Mesothelial cell of epicardium (in vitro differentiated cells): ENCODE measurements at regions not wholly inside any gene's neighbourhood (a gene's known extent, or its start where the extent isn't known, plus 50 kb on each side); places are given as distances from the start of the nearest gene placed in this dataset.
"Not testable (repeated sequence)": the region's sequence is repeated elsewhere in the genome, so short reads cannot be mapped to it uniquely, and the experiment has no call there.

ENCODE experiments used
- DNase-seq, 2 experiments: peaks; one replicate each; pipeline ENCODE4 v3.0.0; 2021; ENCODE audit warnings: low spot score in 2 of 2; ENCODE audit not compliant: unreplicated experiment in 2 of 2
- H3K27ac Mint-ChIP-seq: 2 replicates; pipeline ENCODE4 v1.8.0; 2021; ENCODE audit warnings: mixed read lengths
- H3K27me3 Mint-ChIP-seq: 2 replicates; pipeline ENCODE4 v1.8.0; 2021; ENCODE audit warnings: low read depth, mixed read lengths
- H3K36me3 Mint-ChIP-seq: 2 replicates; pipeline ENCODE4 v1.8.0; 2021; ENCODE audit warnings: mixed read lengths
- H3K4me1 Mint-ChIP-seq: 2 replicates; pipeline ENCODE4 v1.8.0; 2021; ENCODE audit warnings: mixed read lengths
- H3K4me3 Mint-ChIP-seq: 2 replicates; pipeline ENCODE4 v1.8.0; 2021; ENCODE audit warnings: mild to moderate bottlenecking, moderate library complexity, mixed read lengths
- H3K9me3 Mint-ChIP-seq: 2 replicates; pipeline ENCODE4 v1.8.0; 2021; ENCODE audit warnings: mixed read lengths
- TF ChIP-seq, protein P1 (sequence below): fragments of 200-600 bp; sonication (generic); IDR thresholded peaks from one replicate; pipeline ENCODE4 v1.5.0; 2021; ENCODE audit warnings: antibody characterized with exemption; ENCODE audit not compliant: unreplicated experiment

DNA sequence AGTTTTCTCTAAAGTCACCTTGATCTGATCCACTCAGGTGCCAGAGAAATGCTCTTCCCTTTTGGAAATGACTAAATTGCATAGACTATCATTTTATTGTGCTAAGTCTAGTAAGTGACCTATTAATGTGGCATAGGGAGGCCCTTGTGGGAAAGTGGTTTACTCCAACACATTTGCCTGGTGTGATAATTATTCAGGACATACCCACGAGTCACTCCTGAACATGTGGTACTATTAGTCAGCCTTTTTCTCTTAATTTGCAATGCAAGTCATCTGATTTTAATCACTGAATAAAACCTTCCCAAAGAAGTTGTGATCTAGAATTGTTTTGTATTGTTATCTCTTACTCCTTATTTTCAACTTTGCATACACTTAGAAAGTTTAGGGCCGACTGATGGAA lies 148.7 kb downstream of the OR4C45 start:
- peaks cover 50% of the 10 kb centered on the region for H3K9me3 Mint-ChIP-seq
- H3K27me3 Mint-ChIP-seq, result no peaks in the 10 kb centered on the region
- no peak overlapping the region for H3K27ac Mint-ChIP-seq
- TF ChIP-seq, protein P1, sequence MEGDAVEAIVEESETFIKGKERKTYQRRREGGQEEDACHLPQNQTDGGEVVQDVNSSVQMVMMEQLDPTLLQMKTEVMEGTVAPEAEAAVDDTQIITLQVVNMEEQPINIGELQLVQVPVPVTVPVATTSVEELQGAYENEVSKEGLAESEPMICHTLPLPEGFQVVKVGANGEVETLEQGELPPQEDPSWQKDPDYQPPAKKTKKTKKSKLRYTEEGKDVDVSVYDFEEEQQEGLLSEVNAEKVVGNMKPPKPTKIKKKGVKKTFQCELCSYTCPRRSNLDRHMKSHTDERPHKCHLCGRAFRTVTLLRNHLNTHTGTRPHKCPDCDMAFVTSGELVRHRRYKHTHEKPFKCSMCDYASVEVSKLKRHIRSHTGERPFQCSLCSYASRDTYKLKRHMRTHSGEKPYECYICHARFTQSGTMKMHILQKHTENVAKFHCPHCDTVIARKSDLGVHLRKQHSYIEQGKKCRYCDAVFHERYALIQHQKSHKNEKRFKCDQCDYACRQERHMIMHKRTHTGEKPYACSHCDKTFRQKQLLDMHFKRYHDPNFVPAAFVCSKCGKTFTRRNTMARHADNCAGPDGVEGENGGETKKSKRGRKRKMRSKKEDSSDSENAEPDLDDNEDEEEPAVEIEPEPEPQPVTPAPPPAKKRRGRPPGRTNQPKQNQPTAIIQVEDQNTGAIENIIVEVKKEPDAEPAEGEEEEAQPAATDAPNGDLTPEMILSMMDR, result no peak
- H3K4me1 Mint-ChIP-seq, result no peaks in the 10 kb centered on the region
- H3K4me3 Mint-ChIP-seq, result no peak overlapping the region
- H3K36me3 Mint-ChIP-seq, result no peaks in the 10 kb centered on the region
- no peak for DNase-seq

DNA sequence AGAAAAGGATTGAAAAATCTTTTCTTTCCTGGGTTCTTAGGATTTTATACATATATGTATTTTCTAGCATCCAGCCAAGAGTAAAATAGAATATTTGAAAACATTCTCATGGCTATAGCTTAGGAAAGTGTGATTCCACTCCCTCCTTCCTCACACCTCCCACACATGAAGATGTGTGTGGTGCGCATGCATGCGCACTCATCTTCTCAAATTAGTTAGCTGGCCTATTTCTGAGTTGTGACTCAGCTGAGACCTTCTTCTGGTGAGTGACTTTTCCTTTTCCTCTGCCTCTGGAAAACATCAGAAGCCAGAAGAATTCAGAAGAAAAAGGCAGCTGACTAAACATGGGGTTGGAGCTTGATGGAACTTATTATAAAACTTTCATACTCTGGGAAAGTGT lies 149.8 kb downstream of the OR4C45 start:
- no peak overlapping the region for H3K4me3 Mint-ChIP-seq
- H3K4me1 Mint-ChIP-seq, result no peaks in the 10 kb centered on the region
- TF ChIP-seq, protein P1, result no peak
- no peaks in the 10 kb centered on the region for H3K36me3 Mint-ChIP-seq
- H3K9me3 Mint-ChIP-seq, result peaks cover 58% of the 10 kb centered on the region
- no peak for DNase-seq
- no peaks in the 10 kb centered on the region for H3K27me3 Mint-ChIP-seq
- H3K27ac Mint-ChIP-seq, result no peak overlapping the region

DNA sequence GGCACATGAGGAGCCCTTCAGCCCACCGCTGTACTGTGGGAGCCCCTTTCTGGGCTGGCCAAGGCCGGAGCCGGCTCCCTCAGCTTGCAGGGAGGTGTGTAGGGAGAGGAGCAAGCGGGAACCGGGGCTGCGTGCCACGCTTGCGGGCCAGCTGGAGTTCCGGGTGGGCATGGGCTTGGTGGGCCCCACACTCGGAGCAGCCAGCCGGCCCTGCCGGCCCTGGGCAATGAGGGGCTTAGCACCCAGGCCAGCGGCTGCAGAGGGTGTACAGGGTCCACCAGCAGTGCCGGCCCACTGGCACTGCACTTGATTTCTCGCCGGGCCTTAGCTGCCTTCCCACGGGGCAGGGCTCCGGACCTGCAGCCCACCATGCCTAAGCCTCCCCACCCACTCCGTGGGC lies 150.5 kb downstream of the OR4C45 start:
- H3K9me3 Mint-ChIP-seq, result peaks cover 63% of the 10 kb centered on the region
- not testable (repeated sequence) for H3K27me3 Mint-ChIP-seq, H3K4me3 Mint-ChIP-seq, DNase-seq, H3K36me3 Mint-ChIP-seq, H3K4me1 Mint-ChIP-seq, H3K27ac Mint-ChIP-seq

DNA sequence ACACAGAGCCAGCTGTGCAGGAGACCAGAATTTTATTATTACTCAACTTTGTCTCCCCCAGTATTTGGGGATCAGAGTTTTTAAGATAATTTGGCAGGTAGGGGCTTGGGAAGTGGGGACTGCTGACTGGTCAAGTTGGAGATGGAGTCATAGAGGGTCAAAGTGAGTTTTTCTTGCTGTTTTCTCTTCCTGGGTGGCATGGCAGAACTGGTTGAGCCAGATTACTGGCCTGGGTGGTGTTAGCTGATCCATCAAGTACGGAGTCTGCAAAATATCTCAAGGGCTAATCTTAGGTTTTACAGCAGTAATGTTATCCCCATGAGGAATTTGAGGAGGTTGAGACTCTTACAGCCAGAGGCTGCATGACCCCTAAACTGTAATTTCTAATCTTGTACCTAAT lies 153.5 kb downstream of the OR4C45 start:
- no peaks in the 10 kb centered on the region for H3K27me3 Mint-ChIP-seq
- H3K4me1 Mint-ChIP-seq, result no peaks in the 10 kb centered on the region
- H3K27ac Mint-ChIP-seq, result no peak overlapping the region
- H3K4me3 Mint-ChIP-seq, result no peak overlapping the region
- peaks cover 73% of the 10 kb centered on the region for H3K9me3 Mint-ChIP-seq
- TF ChIP-seq, protein P1, result no peak
- no peaks in the 10 kb centered on the region for H3K36me3 Mint-ChIP-seq
- no peak for DNase-seq

DNA sequence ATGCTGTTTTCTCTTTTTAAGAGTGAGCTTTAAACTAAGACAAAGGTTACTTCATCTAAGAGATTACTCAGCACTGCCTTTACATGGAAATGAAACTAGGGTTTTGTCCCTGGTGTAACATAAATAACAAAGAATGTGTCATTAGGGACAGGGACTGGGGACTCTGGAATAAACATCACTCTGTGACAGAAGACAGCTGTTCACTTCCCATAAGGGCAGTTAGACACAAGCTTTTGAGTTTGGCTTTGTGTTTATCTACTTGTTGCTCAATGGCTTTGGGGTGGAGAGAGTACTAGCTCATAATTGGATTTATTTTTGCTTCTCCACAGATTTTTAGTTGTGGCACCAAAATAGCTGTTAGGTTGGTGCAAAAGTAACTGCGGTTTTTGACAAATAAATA lies 154.5 kb downstream of the OR4C45 start:
- Mint-ChIP-seq H3K27me3 (no peaks in the 10 kb centered on the region), H3K9me3 (peaks cover 66% of the 10 kb centered on the region), H3K4me1 (no peaks in the 10 kb centered on the region), H3K27ac (no peak overlapping the region), H3K4me3 (no peak overlapping the region), H3K36me3 (peaks cover 2% of the 10 kb centered on the region)
- DNase-seq, result no peak
- TF ChIP-seq, protein P1, result no peak

DNA sequence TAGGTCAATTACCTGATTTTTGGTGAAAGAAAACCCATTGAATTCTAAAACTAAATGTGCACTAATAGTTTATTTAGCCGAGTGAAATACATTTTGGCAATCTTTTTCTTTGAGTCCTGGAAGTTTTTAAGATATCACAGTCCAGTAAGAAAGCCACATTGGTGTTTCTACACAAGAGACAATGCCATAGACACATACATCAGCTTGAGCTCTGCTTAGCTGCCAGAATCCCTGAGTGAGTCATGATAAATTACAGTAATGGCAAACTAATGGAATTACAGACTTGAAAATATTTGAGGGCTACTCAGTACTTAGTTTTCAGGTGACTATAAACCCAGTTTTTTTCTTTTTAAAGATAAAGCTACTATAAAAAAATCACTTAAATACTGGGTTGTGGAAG lies 155.4 kb downstream of the OR4C45 start:
- no peaks in the 10 kb centered on the region for H3K4me1 Mint-ChIP-seq
- H3K36me3 Mint-ChIP-seq, result peaks cover 2% of the 10 kb centered on the region

More for the DNA sequence above, 155.4 kb downstream of the OR4C45 start:
- Mint-ChIP-seq H3K27ac (no peak overlapping the region), H3K4me3 (no peak overlapping the region), H3K9me3 (peaks cover 67% of the 10 kb centered on the region), H3K27me3 (no peaks in the 10 kb centered on the region)
- TF ChIP-seq, protein P1, result no peak
- DNase-seq, result no peak
